ENCODE measurements at regions not wholly inside any gene's neighbourhood (a gene's known extent, or its start where the extent isn't known, plus 50 kb on each side); places are given as distances from the start of the nearest gene placed in this dataset.

- no peak for DNase-seq (ENCODE audit: low spot score)
These were observed 336.4 kb upstream of the FBXO33 start for GRCh38 chr14:39768589-39768988.

- no peak for DNase-seq (ENCODE audit: low spot score)
These were observed 334.3 kb upstream of the FBXO33 start for GRCh38 chr14:39766397-39767000.

GRCh38 chr14:39765676-39766075 lies 333.4 kb upstream of the FBXO33 start:
- DNase-seq (ENCODE audit: low spot score), result no peak

- no peak for DNase-seq (ENCODE audit: low spot score)
These were observed 331.2 kb upstream of the FBXO33 start for GRCh38 chr14:39763402-39763890.

GRCh38 chr14:39762576-39763401 lies 330.6 kb upstream of the FBXO33 start:
- DNase-seq (ENCODE audit: low spot score), result no peak

- no peak for DNase-seq (ENCODE audit: low spot score)
These were observed 323.1 kb upstream of the FBXO33 start for GRCh38 chr14:39755269-39755878.

- no peak for DNase-seq (ENCODE audit: low spot score)
These were observed 308.2 kb upstream of the FBXO33 start for GRCh38 chr14:39740454-39740853.

- no peak for DNase-seq (ENCODE audit: low spot score)
These were observed 307.6 kb upstream of the FBXO33 start for GRCh38 chr14:39739796-39740195.

GRCh38 chr14:39734306-39734705 lies 302.1 kb upstream of the FBXO33 start:
- DNase-seq (ENCODE audit: low spot score), result no peak

- no peak for DNase-seq (ENCODE audit: low spot score)
These were observed 301.5 kb upstream of the FBXO33 start for GRCh38 chr14:39733741-39734140.

- DNase-seq (ENCODE audit: low spot score), result no peak
These were observed 299.7 kb upstream of the FBXO33 start for GRCh38 chr14:39731912-39732311.

GRCh38 chr14:39726563-39726962 lies 294.3 kb upstream of the FBXO33 start:
- no peak for DNase-seq (ENCODE audit: low spot score)

- no peak for DNase-seq (ENCODE audit: low spot score)
These were observed 290.5 kb upstream of the FBXO33 start for GRCh38 chr14:39722547-39723273.

- no peak for DNase-seq (ENCODE audit: low spot score)
These were observed 284.8 kb upstream of the FBXO33 start for GRCh38 chr14:39716987-39717570.

- no peak for DNase-seq (ENCODE audit: low spot score)
These were observed 280.2 kb upstream of the FBXO33 start for GRCh38 chr14:39712293-39712999.

- peak; percentile 66 for DNase-seq (ENCODE audit: low spot score)
These were observed 272.4 kb upstream of the FBXO33 start for GRCh38 chr14:39704594-39704993.

- DNase-seq (ENCODE audit: low spot score), result no peak
These were observed 262.1 kb upstream of the FBXO33 start for GRCh38 chr14:39694341-39694740.

GRCh38 chr14:39683691-39684260 lies 251.5 kb upstream of the FBXO33 start:
- DNase-seq (ENCODE audit: low spot score), result no peak

- no peak for DNase-seq (ENCODE audit: low spot score)
These were observed 250.3 kb upstream of the FBXO33 start for GRCh38 chr14:39682582-39682981.

- no peak for DNase-seq (ENCODE audit: low spot score)
These were observed 249.7 kb upstream of the FBXO33 start for GRCh38 chr14:39681782-39682399.

Data from umbilical cord (tissue), 1 donor.